HG03039 (cell line): ENCODE measurements at regions not wholly inside any gene's neighbourhood (a gene's known extent, or its start where the extent isn't known, plus 50 kb on each side); places are given as distances from the start of the nearest gene placed in this dataset.
"Not testable (repeated sequence)": the region's sequence is repeated elsewhere in the genome, so short reads cannot be mapped to it uniquely, and the experiment has no call there.

ENCODE experiments used
- ATAC-seq: cut with Tn5 transposase; IDR thresholded peaks from one replicate; pipeline ENCODE4 v1.9.1; 2021; ENCODE audit warnings: mild to moderate bottlenecking, moderate library complexity; ENCODE audit not compliant: unreplicated experiment

DNA sequence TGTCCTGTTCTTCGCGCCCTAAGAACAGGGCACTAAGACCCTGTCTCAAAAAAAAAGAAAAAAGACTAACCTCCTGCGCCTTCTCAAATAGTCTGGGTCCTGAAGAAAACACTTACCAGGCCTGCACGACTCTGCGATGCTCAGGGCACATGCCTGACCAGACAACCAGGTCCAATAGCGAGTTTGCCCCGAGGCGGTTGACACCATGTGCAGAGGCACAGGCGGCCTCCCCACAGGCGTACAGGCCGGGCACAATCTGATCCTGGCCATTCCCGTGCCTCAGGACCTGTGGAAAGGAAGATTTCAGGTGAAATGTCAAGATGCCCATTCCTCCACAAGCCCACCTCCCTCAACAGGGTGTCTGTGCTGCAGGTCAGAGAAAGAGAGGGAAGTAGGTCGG, 65.9 kb upstream of the TNK2 start:
- ATAC-seq, result not testable (repeated sequence)

GRCh38 chr3:195970873-195971272, 62.5 kb upstream of the TNK2 start:
- not testable (repeated sequence) for ATAC-seq

- ATAC-seq, result not testable (repeated sequence)
Measured at GRCh38 chr3:195969838-195970776, 61.8 kb upstream of the TNK2 start.

DNA sequence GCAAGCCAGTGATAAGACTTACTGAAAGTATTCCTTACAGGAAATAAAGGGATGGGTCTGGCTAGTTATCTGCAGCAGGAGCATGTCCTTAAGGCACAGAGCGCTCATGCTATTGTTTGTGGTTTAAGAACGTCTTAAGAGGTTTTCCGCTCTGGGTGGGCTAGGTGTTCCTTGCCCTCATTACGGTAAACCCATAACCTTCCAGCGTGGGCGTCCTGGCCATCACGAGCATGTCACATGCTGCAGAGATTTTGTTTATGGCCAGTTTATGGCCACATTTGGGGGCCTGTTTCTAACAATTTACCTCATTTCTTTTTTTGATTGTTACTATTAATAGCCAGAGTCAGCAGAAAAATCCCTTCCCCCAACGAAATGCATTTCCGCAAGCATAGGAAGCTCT, 61.0 kb upstream of the TNK2 start:
- not testable (repeated sequence) for ATAC-seq

DNA sequence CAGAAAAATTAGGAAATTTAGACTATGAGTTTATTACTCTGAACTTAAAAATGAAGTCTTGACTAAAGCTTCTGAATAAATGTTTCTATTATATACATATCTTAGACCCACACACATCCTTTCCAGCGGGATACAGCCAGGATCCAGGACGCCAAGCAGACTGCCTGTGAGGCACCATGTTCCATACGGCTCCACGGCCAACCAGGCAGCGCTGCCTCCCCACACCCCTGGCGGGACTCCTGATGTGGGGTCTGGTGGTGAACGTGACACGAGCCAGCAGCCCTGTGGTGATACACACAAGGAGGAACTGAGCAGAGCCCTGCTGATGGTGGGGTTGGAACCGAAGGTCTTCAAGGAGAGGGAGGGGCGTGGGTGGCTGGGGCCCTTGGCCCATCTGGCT, 59.8 kb upstream of the TNK2 start:
- ATAC-seq, result not testable (repeated sequence)

DNA sequence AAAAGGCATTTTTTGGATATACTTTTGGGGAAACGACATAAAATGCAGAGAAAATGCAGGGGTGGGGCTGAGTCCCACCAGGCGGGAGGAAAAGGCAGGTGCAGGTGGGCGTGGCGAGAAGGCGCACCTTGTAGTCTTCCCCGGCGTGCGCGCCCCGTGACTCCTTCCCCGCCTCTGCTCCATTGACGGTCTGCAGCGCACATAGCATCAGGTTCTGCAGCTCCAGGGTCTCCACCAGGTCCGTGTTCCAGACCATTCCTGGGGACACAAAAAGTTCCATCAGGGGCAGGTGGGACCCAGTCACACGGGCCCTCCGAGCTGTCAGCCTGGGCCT, 59.0 kb upstream of the TNK2 start:
- ATAC-seq, result not testable (repeated sequence)

GRCh38 chr3:195966563-195967386, 58.4 kb upstream of the TNK2 start:
- ATAC-seq, result not testable (repeated sequence)

GRCh38 chr3:195965217-195965616, 56.9 kb upstream of the TNK2 start:
- ATAC-seq, result not testable (repeated sequence)

DNA sequence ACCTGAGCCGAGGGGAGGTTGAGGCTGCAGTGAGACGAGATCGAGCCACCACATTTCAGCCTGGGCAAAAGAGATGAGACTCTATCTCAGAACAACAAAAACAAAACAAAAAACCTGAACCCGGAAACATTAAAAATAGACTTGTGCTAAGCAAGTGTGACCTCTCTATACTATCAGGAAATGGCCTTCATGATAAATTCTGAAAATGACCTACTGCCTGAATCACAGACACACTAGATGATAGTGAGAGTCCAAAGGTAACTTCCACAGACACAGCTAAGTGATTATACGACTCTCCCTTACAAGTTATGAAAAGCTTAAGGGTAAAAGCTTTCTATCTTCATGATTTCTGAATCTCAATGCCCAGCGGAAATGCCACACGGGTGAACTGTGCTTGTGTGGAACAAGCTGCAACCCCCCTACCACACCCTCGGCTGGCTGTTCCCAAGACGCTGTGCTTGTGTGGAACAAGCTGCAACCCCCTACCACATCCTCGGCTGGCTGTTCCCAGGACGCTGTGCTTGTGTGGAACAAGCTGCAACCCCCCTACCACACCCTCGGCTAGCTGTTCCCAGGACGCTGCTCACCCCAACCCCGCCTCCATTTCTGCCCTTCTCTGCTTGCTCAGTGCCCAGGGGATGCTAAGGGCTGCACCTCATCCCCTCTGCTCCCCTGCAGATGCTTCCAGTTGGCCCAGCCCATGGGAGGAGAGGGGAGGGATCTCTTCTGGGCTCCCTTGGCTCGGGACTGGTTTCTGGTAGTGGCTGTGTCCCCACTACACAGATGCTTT, 56.2 kb upstream of the TNK2 start:
- ATAC-seq, result not testable (repeated sequence)

GRCh38 chr3:195962222-195962621, 53.9 kb upstream of the TNK2 start:
- not testable (repeated sequence) for ATAC-seq

- not testable (repeated sequence) for ATAC-seq
Measured at GRCh38 chr3:195960971-195961775, 52.8 kb upstream of the TNK2 start.

DNA sequence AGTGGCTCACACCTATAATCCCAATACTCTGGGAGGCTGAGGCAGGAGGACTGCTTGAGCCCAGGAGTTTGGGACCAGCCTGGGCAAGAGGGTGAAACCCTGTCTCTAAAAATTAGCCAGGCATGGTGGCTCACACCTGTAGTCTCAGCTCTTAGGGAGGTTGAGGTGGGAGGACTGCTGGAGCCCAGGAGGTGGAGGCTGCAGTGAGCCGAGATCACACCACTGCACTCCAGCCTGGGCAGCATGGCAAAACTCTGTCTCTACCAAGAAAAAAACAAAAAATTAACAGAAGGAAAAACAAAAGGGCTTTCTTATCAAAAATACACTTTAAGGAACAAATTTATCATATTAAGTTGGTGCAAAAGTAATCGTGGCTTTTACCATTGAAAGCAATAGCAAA, 51.8 kb upstream of the TNK2 start:
- not testable (repeated sequence) for ATAC-seq

DNA sequence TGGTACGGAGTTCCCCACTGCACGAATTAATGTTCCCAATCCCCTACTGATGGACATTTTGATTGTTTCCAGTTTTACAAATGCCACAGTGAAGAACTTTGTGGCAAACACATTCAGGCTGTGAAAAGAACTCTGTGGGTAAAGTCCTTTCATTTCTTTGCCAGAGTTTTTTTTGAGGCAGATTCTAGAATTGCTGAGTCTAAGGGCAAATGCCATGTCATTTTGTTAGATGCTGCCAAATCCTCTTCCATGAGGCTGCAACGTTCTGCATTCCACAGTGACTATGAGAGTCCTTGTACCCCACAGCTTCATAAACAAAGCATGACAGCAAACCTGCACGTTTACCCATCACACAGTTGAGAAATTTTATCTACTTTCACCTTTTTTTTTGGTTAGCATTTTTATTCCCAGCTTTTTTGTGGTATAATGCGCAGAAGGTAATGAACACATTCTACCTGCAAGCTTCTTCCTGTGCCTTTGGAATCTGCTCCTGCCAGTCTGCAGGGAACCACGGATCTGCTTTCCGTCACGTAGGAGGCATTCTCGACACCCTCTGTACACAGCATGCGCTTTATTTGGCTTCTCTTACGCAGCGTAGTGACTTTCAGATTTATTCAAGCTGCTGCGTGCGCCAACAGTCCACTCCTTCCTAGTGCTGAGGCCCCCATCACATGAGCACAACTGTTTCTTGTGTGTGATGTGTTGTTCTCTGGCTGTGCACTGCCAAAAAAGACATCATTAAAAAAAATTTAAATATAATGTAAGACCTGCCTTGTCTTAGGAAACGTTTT, 51.2 kb upstream of the TNK2 start:
- not testable (repeated sequence) for ATAC-seq

- not testable (repeated sequence) for ATAC-seq
Measured at GRCh38 chr3:195958736-195959135, 50.4 kb upstream of the TNK2 start.
